GM12878 (cell line): ENCODE measurements at regions not wholly inside any gene's neighbourhood (a gene's known extent, or its start where the extent isn't known, plus 50 kb on each side); places are given as distances from the start of the nearest gene placed in this dataset.

Experiments used
- EP300 ChIP-seq, 2 experiments: fragments of 150-350 bp in 1 of 2; IDR thresholded peaks; 2 replicates each; pipeline ENCODE4 v1.6.1; 2011 to 2012; ENCODE audit warnings: low read depth in 2 of 2, low read length in 2 of 2, borderline replicate concordance in 1 of 2, improper control_type of control experiment in 1 of 2, inconsistent platforms in 1 of 2; ENCODE audit not compliant: control insufficient read depth in 1 of 2
- ESRRA ChIP-seq: IDR thresholded peaks from 2 replicates; pipeline ENCODE4 v1.6.1; 2012; ENCODE audit warnings: mild to moderate bottlenecking, low read length, improper control_type of control experiment
- PRDM15 ChIP-seq: fragments of 450-650 bp; formaldehyde crosslinking; IDR thresholded peaks from 2 replicates; pipeline ENCODE4 v1.4.0; 2020; ENCODE audit warnings: mild to moderate bottlenecking, moderate library complexity
- RAD21 ChIP-seq: IDR thresholded peaks from 2 replicates; pipeline ENCODE4 v1.6.1; 2011; ENCODE audit warnings: mild to moderate bottlenecking, low read depth, low read length, moderate library complexity; ENCODE audit not compliant: insufficient read depth
- TARDBP ChIP-seq: IDR thresholded peaks from 2 replicates; pipeline ENCODE4 v1.6.1; 2016; ENCODE audit warnings: borderline replicate concordance
- TF ChIP-seq, protein P1 (sequence below): fragments of 450-650 bp; IDR thresholded peaks from 2 replicates; pipeline ENCODE4 v1.6.1; 2017; ENCODE audit warnings: antibody characterized with exemption, mild to moderate bottlenecking, moderate library complexity
- TF ChIP-seq, protein P2 (sequence below): fragments of 450-650 bp; conservative IDR thresholded peaks from 2 replicates; pipeline ENCODE4 v1.6.1; 2017; ENCODE audit warnings: mild to moderate bottlenecking, moderate library complexity

GRCh38 chr16:35399133-35399532 lies 1939.7 kb downstream of the TP53TG3F start (continued):
- TF ChIP-seq, protein P1, sequence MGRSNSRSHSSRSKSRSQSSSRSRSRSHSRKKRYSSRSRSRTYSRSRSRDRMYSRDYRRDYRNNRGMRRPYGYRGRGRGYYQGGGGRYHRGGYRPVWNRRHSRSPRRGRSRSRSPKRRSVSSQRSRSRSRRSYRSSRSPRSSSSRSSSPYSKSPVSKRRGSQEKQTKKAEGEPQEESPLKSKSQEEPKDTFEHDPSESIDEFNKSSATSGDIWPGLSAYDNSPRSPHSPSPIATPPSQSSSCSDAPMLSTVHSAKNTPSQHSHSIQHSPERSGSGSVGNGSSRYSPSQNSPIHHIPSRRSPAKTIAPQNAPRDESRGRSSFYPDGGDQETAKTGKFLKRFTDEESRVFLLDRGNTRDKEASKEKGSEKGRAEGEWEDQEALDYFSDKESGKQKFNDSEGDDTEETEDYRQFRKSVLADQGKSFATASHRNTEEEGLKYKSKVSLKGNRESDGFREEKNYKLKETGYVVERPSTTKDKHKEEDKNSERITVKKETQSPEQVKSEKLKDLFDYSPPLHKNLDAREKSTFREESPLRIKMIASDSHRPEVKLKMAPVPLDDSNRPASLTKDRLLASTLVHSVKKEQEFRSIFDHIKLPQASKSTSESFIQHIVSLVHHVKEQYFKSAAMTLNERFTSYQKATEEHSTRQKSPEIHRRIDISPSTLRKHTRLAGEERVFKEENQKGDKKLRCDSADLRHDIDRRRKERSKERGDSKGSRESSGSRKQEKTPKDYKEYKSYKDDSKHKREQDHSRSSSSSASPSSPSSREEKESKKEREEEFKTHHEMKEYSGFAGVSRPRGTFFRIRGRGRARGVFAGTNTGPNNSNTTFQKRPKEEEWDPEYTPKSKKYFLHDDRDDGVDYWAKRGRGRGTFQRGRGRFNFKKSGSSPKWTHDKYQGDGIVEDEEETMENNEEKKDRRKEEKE: no peak
- TF ChIP-seq TARDBP (no peak), RAD21 (no peak), ESRRA (no peak), PRDM15 (no peak), EP300 (IDR thresholded peaks at IDR 0.05; ENCODE audit: borderline replicate concordance in 1 of 2, control insufficient read depth in 1 of 2, low read depth in 2 of 2, low read length in 2 of 2) (no peak)
- TF ChIP-seq, protein P2, sequence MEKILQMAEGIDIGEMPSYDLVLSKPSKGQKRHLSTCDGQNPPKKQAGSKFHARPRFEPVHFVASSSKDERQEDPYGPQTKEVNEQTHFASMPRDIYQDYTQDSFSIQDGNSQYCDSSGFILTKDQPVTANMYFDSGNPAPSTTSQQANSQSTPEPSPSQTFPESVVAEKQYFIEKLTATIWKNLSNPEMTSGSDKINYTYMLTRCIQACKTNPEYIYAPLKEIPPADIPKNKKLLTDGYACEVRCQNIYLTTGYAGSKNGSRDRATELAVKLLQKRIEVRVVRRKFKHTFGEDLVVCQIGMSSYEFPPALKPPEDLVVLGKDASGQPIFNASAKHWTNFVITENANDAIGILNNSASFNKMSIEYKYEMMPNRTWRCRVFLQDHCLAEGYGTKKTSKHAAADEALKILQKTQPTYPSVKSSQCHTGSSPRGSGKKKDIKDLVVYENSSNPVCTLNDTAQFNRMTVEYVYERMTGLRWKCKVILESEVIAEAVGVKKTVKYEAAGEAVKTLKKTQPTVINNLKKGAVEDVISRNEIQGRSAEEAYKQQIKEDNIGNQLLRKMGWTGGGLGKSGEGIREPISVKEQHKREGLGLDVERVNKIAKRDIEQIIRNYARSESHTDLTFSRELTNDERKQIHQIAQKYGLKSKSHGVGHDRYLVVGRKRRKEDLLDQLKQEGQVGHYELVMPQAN: no peak
